GM12878 (cell line): ENCODE measurements at regions not wholly inside any gene's neighbourhood (a gene's known extent, or its start where the extent isn't known, plus 50 kb on each side); places are given as distances from the start of the nearest gene placed in this dataset.

Experiments used
- ATF3 ChIP-seq: IDR thresholded peaks from 2 replicates; pipeline ENCODE4 v1.6.1; 2011; ENCODE audit warnings: low read depth, mild to moderate bottlenecking, low read length, moderate library complexity, borderline replicate concordance; ENCODE audit errors: extremely low read depth
- BHLHE40 ChIP-seq, 2 experiments: fragments of 450-650 bp in 1 of 2; IDR thresholded peaks; 2 replicates each; pipeline ENCODE4 v1.6.1; 2011 to 2017; ENCODE audit warnings: low read depth in 2 of 2, borderline replicate concordance in 1 of 2, improper control_type of control experiment in 1 of 2, low read length in 1 of 2, mild to moderate bottlenecking in 1 of 2
- GABPA ChIP-seq: IDR thresholded peaks from 2 replicates; pipeline ENCODE4 v1.6.1; 2014; ENCODE audit warnings: antibody characterized with exemption, low read depth, mild to moderate bottlenecking, inconsistent platforms
- MEF2B ChIP-seq: fragments of 450-650 bp; IDR thresholded peaks from 2 replicates; pipeline ENCODE4 v1.6.1; 2018; ENCODE audit warnings: mild to moderate bottlenecking, moderate library complexity; ENCODE audit not compliant: partially characterized antibody, poor library complexity, severe bottlenecking
- MTA3 ChIP-seq: IDR thresholded peaks from 2 replicates; pipeline ENCODE4 v1.6.1; 2012; ENCODE audit warnings: low read length, inconsistent platforms, borderline replicate concordance
- SIN3A ChIP-seq: IDR thresholded peaks from 2 replicates; pipeline ENCODE4 v1.6.1; 2012; ENCODE audit warnings: low read depth, low read length, improper control_type of control experiment
- SKIL ChIP-seq: fragments of 450-650 bp; IDR thresholded peaks from 2 replicates; pipeline ENCODE4 v1.6.1; 2017; ENCODE audit warnings: mild to moderate bottlenecking, low read depth, inconsistent platforms; ENCODE audit not compliant: poor library complexity, severe bottlenecking
- SUZ12 ChIP-seq: fragments of 200-600 bp; sonication (generic); IDR thresholded peaks from one replicate; pipeline ENCODE4 v1.6.1; 2018; ENCODE audit warnings: antibody characterized with exemption, mild to moderate bottlenecking; ENCODE audit not compliant: unreplicated experiment
- TAF1 ChIP-seq: IDR thresholded peaks from 2 replicates; pipeline ENCODE4 v1.6.1; 2011; ENCODE audit warnings: mild to moderate bottlenecking, low read depth, low read length, borderline replicate concordance
- USF2 ChIP-seq: IDR thresholded peaks from 2 replicates; pipeline ENCODE4 v1.6.1; 2011; ENCODE audit warnings: low read depth, low read length, improper control_type of control experiment, borderline replicate concordance
- ZBTB11 ChIP-seq: fragments of 450-650 bp; formaldehyde crosslinking; IDR thresholded peaks from 2 replicates; pipeline ENCODE4 v1.5.0; 2022; ENCODE audit warnings: mild to moderate bottlenecking, missing genetic modification characterization
- ZNF592 ChIP-seq: fragments of 450-650 bp; IDR thresholded peaks from 2 replicates; pipeline ENCODE4 v1.6.1; 2017; ENCODE audit warnings: mild to moderate bottlenecking, moderate library complexity

- TF ChIP-seq SKIL = no peak
- no peak for TF ChIP-seq ZNF592
- TF ChIP-seq BHLHE40 (IDR thresholded peaks at IDR 0.05; ENCODE audit: borderline replicate concordance in 1 of 2, low read depth in 2 of 2, low read length in 1 of 2) = no peak
- no peak for TF ChIP-seq MEF2B
- no peak for TF ChIP-seq MTA3
- no peak for TF ChIP-seq ATF3
- TF ChIP-seq SIN3A = no peak
- TF ChIP-seq TAF1 = no peak
- TF ChIP-seq SUZ12 = no peak
- TF ChIP-seq GABPA = no peak
- no peak for TF ChIP-seq USF2
- no peak for TF ChIP-seq ZBTB11 (CRISPR knock-in tag)
Measured at GRCh38 chr1:178606839-178607238, 93.9 kb downstream of the TEX35 start (continued).
